HG03432 (cell line): ENCODE measurements at regions not wholly inside any gene's neighbourhood (a gene's known extent, or its start where the extent isn't known, plus 50 kb on each side); places are given as distances from the start of the nearest gene placed in this dataset.

Source experiments
- ATAC-seq: cut with Tn5 transposase; IDR thresholded peaks from one replicate; pipeline ENCODE4 v1.9.1; 2021; ENCODE audit warnings: mild to moderate bottlenecking, moderate library complexity; ENCODE audit not compliant: unreplicated experiment

DNA sequence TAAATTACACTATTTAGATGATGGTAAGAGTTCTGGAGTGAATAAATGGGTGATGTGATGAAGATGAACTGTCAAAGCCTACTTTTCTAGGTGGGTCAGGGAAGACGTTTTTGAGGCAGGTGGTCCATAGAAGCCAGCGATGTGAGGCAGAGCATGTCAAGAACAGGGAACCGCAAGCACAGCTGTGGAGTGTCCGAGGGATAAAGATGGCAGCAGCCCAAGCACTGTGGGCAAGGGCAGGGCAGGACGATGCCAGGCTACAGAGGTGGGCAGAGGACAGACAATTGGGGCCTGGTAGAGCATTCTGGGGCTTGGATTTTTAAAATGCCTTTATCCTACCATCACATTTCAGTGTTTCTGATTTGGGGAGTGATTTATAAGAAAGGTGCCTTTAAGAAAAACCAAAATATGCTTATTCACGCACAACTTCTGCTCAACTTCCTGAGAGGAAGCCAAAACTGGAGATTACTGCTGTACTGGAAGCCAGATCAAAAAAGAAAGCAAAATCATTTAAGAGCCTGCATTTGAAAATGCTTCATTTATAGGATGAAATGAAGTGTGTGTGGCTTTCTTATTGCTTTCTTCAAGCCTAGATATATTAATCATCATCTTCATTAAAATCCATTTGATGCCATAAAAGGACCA is 119.0 kb upstream of the WDR17 start:
- ATAC-seq: peak; percentile 16

DNA sequence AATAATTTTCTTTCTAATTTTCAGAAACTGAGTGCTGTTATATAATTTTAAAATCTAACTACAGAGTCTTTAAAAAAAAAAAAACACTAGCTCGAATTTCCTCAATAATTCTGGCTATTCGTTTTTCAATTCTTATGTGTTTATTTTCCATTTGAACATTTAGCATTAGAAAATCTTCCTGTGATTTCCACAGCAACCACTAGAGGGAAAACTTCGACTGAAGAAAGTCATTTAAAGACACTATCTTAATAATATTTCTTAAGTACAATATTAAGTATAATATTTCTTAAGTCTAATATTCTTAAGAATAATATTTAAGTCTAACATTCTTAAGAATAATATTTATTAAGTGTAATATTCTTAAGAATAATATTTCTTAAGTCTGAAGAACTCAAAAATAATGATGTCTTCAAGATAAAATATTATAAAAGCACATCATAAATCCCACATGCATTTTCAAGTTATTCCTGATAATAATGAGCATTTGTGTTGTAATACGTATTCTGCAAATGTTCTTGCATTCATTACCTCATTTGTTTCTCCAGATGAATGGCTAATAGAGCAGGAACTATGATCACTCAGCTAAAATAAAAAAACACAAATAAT is 118.4 kb upstream of the WDR17 start:
- peak; percentile 60 for ATAC-seq

DNA sequence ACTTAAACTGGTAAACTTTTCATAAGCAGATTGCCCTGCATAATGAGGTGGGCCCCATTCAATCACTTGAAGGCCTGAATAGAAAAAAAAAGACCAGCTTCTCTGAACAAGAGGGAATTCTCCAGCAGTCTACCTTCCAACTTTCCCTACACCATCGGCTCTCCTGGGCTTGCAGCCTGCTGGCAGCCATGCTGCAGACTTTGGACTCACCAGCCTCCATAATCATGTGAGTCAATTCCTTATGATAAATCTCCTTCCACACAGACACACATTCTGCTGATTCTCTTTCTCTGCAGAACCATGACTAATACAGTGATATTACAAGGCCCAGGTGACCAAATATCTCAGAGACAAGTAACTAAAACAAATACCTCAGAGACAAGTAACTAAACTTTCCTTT is 113.8 kb upstream of the WDR17 start:
- no peak for ATAC-seq

DNA sequence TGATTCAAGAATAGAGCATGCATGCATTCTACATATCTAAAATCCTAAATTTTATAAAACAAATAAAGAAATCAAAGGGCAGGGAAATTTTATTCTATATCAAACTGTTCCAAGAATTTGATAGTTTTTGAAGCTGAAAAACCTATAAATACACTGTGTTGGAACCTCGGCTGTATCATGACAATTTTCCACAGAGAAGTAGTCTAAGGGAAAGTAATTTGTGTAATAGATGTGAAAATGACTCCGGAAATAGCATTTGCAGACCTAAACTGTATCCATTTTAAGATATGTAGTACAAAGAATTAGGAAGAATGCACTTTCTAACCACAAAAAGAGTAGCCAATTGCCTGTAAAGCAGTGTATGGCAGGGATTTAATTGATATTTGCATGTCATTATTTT is 112.5 kb upstream of the WDR17 start:
- no peak for ATAC-seq

DNA sequence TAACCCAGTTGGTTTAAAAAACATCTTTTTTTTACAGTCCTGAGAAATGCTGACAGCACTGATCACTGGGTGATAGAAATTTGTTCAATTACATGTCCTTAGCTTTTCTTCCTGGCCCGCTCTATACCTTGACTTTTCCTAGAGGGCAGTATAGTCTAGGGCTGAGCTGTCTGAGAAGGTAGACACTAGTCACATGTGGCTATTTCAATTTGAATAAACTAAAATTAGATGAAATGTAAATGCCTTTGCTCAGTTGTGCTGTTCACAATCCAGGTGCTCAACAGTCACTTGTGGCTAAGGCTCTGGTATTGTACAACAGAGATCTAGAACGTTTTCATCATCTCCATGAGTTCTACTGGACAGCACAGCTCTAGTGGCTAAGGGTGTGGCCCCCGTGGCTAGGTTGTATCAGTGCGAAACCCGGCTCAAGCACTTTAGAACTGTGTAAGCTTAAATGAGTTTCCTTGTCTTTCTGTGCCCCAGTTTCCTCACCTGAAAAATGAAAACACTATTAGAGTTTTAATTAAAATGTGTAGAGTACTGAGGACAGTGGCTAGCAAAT is 111.6 kb upstream of the WDR17 start:
- peak; percentile 91 for ATAC-seq

DNA sequence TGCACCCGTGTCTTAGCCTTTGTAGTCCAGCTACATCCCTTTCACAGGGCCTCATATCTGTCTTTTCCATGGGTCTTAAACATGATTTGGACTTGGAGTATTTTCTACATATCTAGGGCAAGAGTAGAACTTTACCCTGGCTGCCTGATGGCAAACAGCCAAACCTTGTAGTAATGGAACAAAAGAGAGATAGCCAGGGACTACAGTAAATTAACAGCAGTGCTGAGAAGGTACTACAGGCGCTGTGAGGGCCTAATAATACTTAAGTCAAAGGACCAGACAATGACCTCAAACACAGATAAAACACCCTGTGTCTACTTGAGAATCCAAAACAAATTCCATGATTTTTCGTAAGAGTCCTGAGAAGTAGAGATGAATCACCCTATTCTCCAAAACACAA is 111.0 kb upstream of the WDR17 start:
- ATAC-seq: no peak

DNA sequence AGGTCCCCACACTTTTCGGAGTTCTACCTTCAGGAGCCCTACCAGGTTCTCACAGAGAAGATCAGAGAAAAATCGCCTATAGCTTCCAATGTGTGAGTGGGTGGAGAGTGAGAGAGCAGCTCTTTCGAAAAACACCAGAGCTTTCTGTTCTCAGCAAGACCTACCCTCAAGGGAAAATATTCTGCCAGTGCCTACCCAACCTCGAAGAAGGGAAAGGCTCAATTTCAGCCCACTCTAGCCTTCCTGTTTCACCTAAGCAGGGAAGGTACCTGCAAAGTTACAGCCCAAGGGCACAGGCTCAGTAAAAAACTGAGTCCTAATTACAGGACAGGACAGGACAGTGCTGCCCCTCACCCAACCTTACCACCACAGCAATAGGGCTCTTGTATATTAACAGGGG is 104.0 kb upstream of the WDR17 start:
- ATAC-seq: peak; percentile 96

DNA sequence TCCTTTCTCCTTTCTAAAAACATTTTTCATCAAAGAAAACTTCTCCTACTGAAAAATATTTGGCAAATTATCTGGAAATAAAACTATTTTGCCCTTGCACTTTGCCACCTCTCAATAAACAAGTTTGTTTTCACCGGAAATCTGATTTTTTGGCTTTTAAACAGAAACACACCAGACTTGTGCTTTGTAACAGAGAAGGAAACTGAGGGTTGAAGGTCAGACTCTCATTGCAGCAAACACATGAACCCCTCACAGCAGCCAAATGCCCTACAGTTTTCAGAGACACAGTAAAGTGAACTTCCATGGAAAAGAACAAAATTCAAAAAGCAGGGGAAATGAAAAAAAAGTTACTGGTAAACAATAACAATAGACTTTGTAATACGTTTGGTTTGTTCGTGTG is 95.6 kb upstream of the WDR17 start:
- ATAC-seq: no peak

DNA sequence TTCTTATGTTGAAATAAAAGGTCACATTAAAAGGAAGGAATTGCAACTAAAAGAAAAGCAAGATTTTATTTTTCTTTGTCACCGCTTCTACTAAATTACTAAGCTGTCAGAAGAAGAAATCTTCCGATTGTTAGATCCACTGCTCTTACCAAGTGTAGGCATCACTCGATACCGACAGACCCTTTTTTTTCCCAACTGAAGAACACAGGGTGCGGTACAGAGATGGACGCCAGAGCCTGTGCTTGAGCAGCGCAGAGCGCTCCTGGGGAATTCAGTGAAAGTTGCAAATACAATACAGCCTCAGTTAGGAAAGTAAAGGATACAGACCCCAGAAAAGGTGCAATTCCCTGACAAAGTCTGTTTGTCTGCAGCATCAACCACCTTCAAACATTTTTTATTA is 94.9 kb upstream of the WDR17 start:
- ATAC-seq: no peak

DNA sequence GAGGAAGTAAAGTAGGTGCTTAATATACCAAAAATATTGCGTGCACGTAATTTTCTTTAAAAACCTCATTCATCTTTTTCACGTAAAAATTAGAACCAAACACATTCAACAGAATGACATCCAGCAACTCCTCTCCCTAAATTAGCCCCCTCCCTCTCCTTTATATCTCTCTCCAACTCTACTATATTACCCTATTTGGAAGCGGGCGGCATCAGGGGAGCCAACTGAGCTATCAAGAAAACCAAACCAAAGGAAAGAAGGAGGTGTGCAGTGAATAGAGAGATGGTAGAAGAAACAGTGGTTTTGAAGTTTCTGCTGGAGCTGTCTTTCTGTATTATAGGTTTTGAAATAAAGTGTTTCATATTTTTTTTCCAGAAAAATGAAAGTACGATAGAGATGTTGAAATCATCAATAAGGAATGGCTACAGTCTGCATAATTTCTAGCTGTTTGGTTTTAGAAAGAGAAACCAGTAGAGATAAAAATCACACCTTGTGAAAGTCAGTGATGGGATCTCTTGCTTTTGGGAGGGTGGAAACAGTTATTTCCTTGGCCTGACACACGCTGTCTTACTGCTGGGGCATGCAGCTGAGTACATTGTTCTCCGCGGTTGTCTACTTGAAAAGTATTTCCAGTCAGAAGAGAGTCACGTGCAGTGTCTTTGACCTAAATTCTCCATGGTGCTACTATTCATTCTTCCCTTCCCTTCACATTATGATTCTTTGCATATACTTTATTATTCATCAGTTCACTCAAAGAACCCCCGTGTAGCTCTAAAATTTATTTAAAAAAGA is 94.1 kb upstream of the WDR17 start:
- ATAC-seq: no peak

DNA sequence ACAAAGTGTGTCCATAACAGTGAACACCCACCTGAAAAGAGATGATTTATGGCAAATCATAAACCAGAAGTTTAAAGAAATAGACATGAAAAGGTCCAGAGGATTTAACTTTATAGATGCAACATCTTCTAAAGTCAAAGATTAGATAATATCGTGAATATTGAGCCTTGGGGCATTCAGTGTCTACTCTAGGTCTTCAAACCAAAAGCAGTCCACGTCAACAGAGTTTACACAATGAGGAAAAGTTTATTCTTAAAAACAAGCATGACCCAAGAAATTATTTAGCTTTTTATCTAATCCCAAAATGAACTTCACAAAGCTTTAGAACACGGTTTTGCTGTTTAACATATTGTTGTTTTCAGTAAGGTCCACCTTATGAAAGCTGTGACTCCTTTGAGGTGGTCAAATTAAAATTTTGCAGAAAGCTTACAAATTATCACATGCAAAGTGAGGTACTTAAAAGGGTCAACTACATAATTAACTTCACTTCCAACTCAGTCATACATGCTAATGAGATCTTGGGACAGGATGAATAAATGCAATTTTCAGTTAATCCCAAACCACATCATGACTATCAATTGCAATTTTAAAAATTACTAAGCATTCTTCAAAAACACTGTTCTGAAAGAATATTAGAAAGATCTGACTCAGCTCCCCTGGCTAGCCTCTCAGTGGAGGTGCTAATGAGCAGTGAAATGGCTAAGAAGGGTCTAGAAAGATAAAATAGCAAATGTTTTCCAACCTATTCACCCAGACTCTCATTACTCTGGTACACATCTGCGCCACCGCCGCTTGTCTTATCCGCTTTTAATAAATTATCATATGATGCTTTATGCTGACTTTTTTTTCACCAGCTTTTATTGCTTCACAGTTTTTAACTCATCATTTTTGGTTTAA is 92.4 kb upstream of the WDR17 start:
- no peak for ATAC-seq

DNA sequence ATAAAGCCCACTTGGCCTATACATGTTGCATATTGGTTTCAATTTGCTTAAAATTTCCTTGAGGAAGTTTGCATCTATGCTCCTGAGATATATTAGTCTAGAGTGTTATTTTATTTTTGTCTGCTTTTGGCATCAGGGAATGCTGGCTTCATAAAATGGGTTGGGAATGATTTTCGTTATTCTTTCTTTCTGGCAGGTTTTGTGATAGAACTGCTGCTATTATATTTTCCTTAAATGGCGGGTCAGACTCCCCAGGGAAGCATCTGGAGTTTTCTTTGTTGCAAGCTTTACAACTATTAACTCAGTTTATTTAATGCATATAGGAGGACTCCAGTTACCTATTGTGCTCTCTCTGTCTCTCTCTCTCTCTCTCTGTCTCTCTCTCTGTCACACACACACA is 82.0 kb upstream of the WDR17 start:
- ATAC-seq: no peak

DNA sequence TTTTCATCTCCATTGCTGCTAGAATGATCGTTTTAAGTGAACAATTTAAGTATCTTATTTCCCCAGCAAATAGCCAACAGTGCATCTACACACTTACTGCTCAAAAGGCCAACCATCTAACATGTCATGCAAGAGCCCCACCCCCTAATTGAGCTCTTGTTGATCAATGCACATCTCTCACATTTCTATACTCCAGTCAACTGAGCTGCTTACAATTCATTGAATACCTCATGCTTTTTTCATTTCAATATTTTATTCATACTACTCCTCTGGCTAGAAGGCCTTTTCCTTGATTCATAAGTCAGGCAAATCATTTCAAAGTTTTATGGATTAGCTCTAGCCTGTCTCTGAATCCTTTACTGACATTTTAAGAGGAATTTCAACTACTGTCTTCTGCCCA is 79.0 kb upstream of the WDR17 start:
- no peak for ATAC-seq

DNA sequence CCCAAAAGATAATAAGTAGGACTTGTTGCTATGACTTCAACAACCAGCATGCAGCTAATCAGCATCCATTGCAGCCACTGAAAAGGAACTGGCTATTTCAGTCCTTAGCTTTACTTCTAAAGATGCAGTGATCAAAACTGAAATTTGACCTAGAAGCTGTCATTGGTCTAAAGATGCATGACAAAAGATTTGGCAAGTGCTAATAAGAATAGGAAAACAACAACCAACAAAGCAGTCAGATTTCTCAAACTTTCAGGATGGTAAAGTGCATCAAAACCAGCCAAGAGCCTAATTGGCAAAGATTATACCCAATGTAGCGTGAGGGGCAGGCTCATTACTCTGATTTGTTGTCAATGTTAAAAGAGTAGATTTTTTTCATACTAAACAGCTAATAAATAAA is 77.1 kb upstream of the WDR17 start:
- ATAC-seq: no peak

DNA sequence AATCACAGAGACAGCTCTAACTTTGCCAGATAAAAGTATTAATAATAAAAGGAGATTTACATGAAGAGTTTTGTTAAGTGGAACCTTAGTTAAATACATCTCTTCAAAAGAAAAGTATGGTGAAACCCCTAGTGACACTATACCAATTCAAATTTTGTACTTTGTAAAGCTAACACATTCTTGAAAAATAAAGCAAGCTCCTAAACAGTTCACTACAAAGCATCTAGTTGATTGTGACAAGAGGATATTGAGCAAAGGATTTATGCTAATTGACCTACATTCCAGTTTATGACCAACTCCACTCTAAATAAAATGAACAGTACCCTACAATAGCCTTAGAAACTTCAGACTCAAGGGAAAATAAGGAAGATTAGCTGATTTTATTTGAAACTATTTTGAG is 69.4 kb upstream of the WDR17 start:
- ATAC-seq: no peak

DNA sequence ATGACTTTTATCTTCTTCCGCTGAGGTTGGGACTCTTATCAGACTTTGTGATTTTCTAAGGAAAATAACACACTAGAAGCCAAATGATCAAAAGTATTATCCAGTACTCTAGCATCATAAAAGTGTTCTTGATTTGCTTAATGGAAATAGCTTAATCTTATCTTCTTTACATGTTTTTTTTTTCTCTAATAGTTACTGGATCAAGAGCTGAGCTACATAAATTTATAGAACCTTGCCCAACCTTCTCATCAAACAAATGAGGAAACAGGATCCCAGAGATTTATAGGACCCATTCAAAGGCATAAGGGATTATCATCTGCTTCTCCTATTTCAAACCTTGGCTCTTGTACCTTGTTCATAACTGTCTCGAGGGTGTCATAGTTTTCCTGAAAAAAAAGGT is 68.3 kb upstream of the WDR17 start:
- no peak for ATAC-seq

DNA sequence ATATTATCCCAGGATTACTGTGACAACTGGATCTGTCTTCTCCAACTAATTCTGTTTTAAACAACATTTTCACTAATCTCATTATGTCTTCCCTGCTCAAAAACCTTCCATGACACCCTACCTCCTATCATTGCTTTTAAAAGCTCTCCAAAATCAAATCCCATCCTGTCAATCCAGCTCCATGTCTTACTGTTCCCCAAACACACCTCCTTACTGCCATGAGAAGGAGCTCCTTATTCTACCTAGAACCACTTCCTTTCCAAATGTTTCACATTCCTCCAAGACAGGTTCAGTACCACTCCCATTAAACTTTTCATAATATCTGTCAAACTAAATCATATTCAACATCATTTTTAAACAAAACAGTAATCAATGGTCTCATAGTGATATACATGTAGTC is 66.9 kb upstream of the WDR17 start:
- no peak for ATAC-seq

DNA sequence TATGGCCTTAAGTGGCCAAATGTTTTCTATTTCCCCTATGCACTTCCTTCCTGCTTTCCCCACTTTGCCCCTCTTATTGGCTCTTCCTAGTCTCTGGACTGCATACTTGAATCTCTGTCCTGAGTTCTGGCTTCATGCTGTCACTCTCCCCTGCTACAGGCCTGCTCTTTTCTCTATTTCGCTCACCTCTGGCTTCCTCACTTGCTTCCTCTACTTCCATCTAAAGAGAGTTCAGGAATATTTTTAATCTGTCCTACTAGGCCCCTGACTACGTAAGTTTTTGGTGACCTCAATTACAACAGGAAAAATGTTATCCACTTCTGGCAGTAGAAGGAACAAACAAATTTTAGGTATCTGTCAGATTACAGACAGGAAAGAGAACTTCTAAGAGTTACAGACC is 65.7 kb upstream of the WDR17 start:
- ATAC-seq: no peak

DNA sequence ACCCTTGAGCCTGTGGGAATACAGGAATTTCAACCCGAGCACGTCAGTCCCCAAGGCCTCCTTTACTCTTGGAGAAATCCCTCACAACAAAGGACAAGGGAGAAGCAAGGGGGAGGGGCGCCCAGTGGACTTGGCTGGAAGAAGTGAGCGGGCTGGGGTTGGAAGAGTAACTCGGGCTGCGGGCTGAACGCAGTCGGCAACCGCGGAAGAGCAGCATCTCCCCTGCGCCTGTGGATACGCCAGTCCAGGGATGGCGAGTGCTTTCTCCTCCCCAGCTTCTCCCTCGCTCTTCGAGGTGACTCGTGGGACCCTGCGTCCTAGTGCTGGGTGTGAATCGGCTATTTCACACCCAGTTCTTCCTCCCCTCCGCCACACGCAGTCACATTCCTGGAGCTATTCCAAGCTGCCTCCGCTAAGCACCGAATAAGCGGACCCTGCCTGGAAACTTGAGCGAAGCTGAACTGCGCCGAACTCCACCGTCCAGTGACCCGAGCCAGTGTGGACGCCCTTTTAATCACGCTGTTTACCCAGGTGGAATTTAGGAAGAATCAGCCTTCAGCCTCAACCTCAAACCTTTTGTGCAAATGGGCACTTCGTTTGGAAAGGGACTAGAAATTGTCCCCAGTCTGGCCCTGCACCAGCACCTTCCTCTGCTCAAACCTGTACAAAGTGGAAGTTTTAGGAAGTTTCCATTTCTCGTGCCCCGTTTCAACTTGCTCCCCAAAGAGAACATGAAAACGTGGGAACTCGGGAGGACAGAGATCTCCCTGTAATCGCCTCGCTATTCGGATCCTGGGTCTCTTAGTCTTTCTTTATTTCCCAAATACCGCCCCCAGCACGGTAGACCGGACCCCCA is 64.3 kb upstream of the WDR17 start:
- ATAC-seq: peak; percentile 4

DNA sequence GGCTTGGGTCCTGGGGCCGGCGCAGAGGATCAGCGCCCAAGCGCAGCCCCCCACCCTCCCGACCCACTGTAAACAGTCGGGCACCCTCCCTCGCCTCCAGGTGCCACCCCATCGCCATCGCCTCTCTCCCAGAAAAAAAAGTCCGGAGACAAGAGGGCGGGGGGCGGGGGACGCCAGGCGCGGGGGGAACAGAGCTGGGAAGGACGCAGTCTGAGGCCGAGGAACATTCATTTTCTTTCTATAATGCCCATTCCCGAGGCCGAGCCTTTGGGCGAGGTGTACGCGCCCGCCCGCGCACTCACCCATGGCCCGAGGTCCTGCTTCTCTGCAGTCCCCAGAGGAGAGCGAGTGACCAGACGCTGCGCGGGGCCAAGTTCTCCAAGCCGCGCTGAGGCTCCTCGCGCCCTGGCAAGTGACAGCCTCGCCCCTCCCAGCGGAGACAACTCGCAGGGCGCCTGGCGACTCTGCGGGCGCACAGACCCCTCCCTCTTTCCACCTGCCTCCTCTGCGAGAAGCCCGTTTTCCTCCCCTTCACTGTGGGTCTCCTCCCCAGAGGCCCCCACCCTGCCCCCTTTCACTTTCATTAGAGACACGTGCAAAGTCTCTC is 63.5 kb upstream of the WDR17 start:
- peak; percentile 86 for ATAC-seq
